Fibroblast of mammary gland (primary cell): ENCODE measurements at regions not wholly inside any gene's neighbourhood (a gene's known extent, or its start where the extent isn't known, plus 50 kb on each side); places are given as distances from the start of the nearest gene placed in this dataset.

Experiments
- DNase-seq: peaks from one replicate; pipeline ENCODE4 v3.0.0-alpha.2; 2010; ENCODE audit warnings: low read depth
- H3K4me3 ChIP-seq: 2 replicates; pipeline ENCODE4 v1.5.1; 2011; ENCODE audit warnings: low read depth, mild to moderate bottlenecking, low read length, moderate library complexity; ENCODE audit not compliant: control insufficient read depth
- CTCF ChIP-seq: conservative IDR thresholded peaks from 2 replicates; pipeline ENCODE4 v1.5.1; 2011; ENCODE audit warnings: low read depth, low read length, inconsistent platforms; ENCODE audit not compliant: control insufficient read depth, insufficient read depth

DNA sequence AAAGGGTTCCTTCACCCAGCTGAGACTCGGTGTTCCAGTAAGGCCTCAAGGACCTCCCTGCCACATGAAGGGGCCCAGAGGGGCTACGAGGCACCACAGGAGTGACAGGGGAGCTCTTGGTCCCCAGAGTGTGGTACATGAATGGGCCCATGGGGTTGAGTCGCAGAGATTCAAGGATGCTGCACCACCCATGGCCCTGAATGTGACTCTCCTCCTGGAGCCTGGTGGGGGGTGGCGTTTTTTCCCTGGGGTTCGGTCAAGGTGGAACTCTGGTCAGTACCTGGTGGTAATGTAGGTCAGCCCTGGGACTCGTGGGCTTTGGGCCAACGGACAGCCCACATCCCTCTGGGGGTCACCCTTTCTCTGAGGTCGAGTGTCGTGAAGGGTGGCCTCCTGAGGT is 204.0 kb downstream of the UBE3A start:
- no peak for TF ChIP-seq CTCF
- no peak overlapping the region for H3K4me3 ChIP-seq
- no peak for DNase-seq

- no peak for DNase-seq
- H3K4me3 ChIP-seq = no peak overlapping the region
- TF ChIP-seq CTCF = no peak
These were observed 203.4 kb downstream of the UBE3A start for GRCh38 chr15:25235391-25235790.

DNA sequence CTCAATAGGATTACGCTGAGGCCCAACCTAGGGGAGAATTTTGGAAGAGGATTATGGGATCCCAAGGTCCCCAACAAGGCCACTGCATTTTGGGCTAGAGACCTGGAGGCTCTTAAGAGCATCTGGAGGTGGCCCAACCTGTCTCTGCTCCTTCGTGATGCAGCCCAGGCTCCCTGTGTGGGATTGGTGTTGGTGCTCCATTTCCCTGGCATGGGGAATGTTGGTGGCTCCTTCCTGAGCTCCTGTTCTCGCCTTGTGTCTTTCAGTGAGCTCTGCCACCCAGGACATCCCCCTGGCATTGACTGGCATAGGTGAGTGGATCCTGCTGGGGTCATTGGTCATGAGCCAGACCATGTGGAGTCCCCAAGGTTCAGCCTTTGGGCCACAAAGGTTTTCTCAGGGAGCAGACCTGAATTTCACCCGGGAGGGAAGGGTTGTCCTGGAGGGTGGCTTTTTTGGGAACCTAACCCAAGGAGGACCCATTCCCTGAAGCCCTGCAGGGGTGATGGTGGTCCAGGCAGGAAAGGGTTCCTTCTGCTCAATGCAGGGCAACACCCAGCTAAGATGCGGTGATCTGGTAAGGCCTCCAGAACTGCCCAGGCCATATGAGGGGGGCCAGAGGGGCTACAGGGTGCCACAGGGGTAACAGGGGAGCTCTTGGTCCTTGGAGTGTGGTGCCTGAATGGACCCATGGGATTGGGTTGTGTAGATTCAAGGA is 202.5 kb downstream of the UBE3A start:
- no peak for DNase-seq
- no peak for TF ChIP-seq CTCF
- no peak overlapping the region for H3K4me3 ChIP-seq

DNA sequence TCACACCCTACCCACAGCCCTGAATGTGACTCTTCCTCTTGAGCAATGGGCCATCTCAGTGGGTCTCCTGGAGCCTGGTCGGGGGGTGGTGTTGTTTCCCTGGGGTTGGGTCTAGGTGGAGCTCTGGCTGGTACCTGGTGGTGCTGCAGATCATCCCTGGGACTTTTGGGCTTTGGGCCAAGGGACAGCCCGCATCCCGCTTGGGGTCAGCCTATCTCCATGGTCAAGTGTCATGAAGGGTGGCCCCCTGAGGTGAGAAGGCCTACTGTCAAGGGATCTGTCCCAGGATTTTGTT is 202.0 kb downstream of the UBE3A start:
- H3K4me3 ChIP-seq = no peak overlapping the region
- TF ChIP-seq CTCF = no peak
- DNase-seq = no peak

- DNase-seq = no peak
- no peak for TF ChIP-seq CTCF
- H3K4me3 ChIP-seq = no peak overlapping the region
These were observed 201.4 kb downstream of the UBE3A start for GRCh38 chr15:25237291-25237978.

- no peak for TF ChIP-seq CTCF
- no peak overlapping the region for H3K4me3 ChIP-seq
- DNase-seq = no peak
These were observed 200.7 kb downstream of the UBE3A start for GRCh38 chr15:25238126-25238525.
